ENCODE measurements at regions not wholly inside any gene's neighbourhood (a gene's known extent, or its start where the extent isn't known, plus 50 kb on each side); places are given as distances from the start of the nearest gene placed in this dataset.

DNA sequence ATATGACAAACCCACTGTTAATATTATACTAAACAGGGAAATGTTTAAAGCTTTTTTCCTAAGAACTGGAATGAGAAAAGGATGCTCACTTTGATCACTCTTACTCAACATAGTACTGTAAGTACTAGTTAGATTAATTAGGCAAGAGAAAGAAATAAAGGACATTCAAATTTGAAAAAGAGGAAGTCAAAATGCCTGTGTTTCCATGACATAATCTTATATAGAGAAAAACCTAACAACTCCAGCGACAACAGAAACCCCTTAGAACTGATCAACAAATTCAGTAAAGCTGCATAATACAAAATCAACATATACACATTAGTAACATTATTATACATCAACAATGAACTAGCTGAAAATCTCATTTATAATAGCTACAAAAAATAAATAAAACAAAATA lies 200.6 kb upstream of the ROBO1 start:
- TF ChIP-seq ZNF766 (CRISPR knock-in tag; conservative IDR thresholded peaks at IDR 0.05) = no peak
- no peak for TF ChIP-seq POLR2AphosphoS2 (IDR thresholded peaks at IDR 0.05; ENCODE audit: low read length)
- TF ChIP-seq, protein P1, sequence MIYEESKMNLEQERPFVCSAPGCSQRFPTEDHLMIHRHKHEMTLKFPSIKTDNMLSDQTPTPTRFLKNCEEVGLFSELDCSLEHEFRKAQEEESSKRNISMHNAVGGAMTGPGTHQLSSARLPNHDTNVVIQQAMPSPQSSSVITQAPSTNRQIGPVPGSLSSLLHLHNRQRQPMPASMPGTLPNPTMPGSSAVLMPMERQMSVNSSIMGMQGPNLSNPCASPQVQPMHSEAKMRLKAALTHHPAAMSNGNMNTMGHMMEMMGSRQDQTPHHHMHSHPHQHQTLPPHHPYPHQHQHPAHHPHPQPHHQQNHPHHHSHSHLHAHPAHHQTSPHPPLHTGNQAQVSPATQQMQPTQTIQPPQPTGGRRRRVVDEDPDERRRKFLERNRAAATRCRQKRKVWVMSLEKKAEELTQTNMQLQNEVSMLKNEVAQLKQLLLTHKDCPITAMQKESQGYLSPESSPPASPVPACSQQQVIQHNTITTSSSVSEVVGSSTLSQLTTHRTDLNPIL (CRISPR knock-in tag; IDR thresholded peaks at IDR 0.05) = no peak
- TF ChIP-seq KAT8 (IDR thresholded peaks at IDR 0.05; ENCODE audit: low read depth) = no peak
- TF ChIP-seq, protein P2, sequence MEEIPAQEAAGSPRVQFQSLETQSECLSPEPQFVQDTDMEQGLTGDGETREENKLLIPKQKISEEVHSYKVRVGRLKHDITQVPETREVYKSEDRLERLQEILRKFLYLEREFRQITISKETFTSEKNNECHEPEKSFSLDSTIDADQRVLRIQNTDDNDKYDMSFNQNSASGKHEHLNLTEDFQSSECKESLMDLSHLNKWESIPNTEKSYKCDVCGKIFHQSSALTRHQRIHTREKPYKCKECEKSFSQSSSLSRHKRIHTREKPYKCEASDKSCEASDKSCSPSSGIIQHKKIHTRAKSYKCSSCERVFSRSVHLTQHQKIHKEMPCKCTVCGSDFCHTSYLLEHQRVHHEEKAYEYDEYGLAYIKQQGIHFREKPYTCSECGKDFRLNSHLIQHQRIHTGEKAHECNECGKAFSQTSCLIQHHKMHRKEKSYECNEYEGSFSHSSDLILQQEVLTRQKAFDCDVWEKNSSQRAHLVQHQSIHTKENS (CRISPR knock-in tag; IDR thresholded peaks at IDR 0.05) = no peak
- no peak for TF ChIP-seq ARID2 (IDR thresholded peaks at IDR 0.05)
- no peak for TF ChIP-seq SIN3A (IDR thresholded peaks at IDR 0.05; ENCODE audit: borderline replicate concordance in 2 of 2, control insufficient read depth in 1 of 2, low read depth in 2 of 2, low read length in 2 of 2)
- TF ChIP-seq NR2F6 (CRISPR knock-in tag; IDR thresholded peaks at IDR 0.05) = no peak
- no TSS peak for BruUV-seq (replicated peaks)
- H3K9ac ChIP-seq (ENCODE audit: insufficient read depth in 1 of 2, low read depth in 2 of 2, low read length in 2 of 2) = no peak overlapping the region
- in situ Hi-C loops (cut with MboI) (no loop called here), intact Hi-C loops (cut with micrococcal nuclease) (no loop called here)
- FAIRE-seq (no peak), ATAC-seq (no peak), DNase-seq (ENCODE audit: extremely low read depth in 1 of 4, low spot score in 3 of 4) (no peak)
- no peaks in the 10 kb centered on the region for H3K27me3 ChIP-seq (ENCODE audit: control insufficient read depth in 2 of 2, insufficient read depth in 2 of 2, low read length in 2 of 2)
- no peak overlapping the region for H2AFZ ChIP-seq (ENCODE audit: low read depth, low read length)
- ChIA-PET CTCF (ENCODE audit: low intra/inter-chr PET ratio) (no interaction called here), POLR2A (no interaction called here)
- H4K20me1 ChIP-seq (replicated peaks; ENCODE audit: control insufficient read depth, insufficient read depth, low read length) = no peaks in the 10 kb centered on the region
- WGBS (ENCODE audit: insufficient coverage, low coverage, missing lambda C conversion rate) = 0% methylated on average over 1 of the region's 1 CpG
- no peaks in the 10 kb centered on the region for H3K4me1 ChIP-seq (replicated peaks in 1 of 2; ENCODE audit: control insufficient read depth in 2 of 2, insufficient read depth in 2 of 2, low read length in 2 of 2)
- H3K27ac ChIP-seq (ENCODE audit: extremely low read depth, low read depth, low read length) = no peak overlapping the region
- H3K9me1 ChIP-seq (ENCODE audit: control insufficient read depth, insufficient read depth, low read length) = no peaks in the 10 kb centered on the region
- no peaks in the 10 kb centered on the region for H3K9me3 ChIP-seq (replicated peaks; ENCODE audit: control insufficient read depth, insufficient read depth, low read depth, low read length)
- H3K36me3 ChIP-seq (ENCODE audit: control insufficient read depth, insufficient read depth, low read length) = no peaks in the 10 kb centered on the region
- no peaks in the 10 kb centered on the region for H3K79me2 ChIP-seq (ENCODE audit: control insufficient read depth, insufficient read depth, low read length)
- H3K4me2 ChIP-seq (ENCODE audit: insufficient read depth, low read length) = no peak overlapping the region
- H3K4me3 ChIP-seq = no peak overlapping the region

Data from K562 (cell line).